SIG-M5 (cell line): ENCODE measurements at regions not wholly inside any gene's neighbourhood (a gene's known extent, or its start where the extent isn't known, plus 50 kb on each side); places are given as distances from the start of the nearest gene placed in this dataset.

Experiments
- DNase-seq: peaks from one replicate; lab custom pipeline; 2025; lab: John Stamatoyannopoulos, UW

- no peak for DNase-seq
Measured at GRCh38 chr3:22942981-22943380, 260.1 kb upstream of the UBE2E2 start.

GRCh38 chr3:22947851-22948250 lies 255.3 kb upstream of the UBE2E2 start:
- DNase-seq, result no peak

DNA sequence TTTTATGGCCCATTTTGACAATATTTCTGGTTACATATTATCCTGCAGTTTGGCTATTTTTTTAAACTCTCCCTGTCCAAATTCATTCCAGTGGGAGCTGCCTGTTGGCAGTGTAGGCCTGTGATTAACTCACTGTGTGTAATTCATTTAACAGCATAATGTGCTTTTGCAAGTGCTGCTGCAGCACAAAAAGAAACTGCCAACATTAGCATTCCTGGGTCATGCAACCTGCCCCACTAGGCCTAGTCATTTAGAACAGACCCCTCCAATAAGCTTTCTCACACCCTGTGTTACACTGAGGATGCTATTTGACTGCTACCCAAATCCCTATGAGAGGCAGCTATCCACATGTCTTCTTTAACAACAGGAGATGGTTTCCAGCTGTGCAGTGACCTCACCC lies 251.2 kb upstream of the UBE2E2 start:
- DNase-seq, result no peak

DNA sequence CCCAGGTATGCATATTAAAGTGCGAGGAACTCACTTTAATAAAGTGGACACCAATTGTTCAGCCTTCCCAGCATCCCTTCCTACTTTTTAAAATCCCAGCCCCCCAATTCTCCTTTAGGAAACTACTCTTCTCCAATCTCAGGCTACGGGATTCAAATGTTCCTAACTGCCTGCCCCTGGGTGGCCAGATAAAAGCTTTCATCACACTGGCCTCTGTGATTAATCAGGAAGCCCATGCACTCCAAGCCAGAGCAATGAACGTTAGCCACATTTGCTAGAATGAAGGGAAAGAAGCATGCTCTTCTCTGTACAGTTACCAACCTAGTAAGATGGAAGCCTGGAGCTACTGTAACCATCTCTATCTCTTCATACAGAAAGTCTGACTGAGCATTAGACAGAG lies 250.3 kb upstream of the UBE2E2 start:
- no peak for DNase-seq

- no peak for DNase-seq
Measured at GRCh38 chr3:22959593-22959992, 243.5 kb upstream of the UBE2E2 start.

GRCh38 chr3:22960105-22960984 lies 242.8 kb upstream of the UBE2E2 start:
- no peak for DNase-seq

- DNase-seq, result no peak
Measured at GRCh38 chr3:22962244-22962643, 240.9 kb upstream of the UBE2E2 start.

- DNase-seq, result no peak
Measured at GRCh38 chr3:22966349-22966748, 236.8 kb upstream of the UBE2E2 start.

DNA sequence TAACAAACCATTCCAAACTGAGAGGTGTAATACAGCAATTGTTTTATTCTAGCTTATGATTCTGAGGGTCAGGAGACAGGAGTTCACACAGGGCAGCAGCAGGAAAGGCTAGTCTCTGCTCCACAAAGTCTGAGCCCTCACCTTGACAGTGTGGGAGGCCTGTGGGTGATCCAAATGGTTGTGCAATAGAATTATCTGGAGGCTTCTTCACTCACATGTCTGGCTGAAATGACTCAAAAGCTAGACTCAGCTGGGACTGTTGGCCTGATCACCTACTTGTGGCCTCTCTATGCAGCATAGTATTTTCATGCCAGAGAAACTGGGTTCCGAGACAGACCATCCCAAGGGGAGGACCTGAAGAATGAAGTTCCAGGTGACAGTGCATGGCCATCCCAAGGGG lies 233.9 kb upstream of the UBE2E2 start:
- no peak for DNase-seq

- DNase-seq, result no peak
Measured at GRCh38 chr3:22971497-22971896, 231.6 kb upstream of the UBE2E2 start.

GRCh38 chr3:22977042-22977441 lies 226.1 kb upstream of the UBE2E2 start:
- DNase-seq, result no peak

DNA sequence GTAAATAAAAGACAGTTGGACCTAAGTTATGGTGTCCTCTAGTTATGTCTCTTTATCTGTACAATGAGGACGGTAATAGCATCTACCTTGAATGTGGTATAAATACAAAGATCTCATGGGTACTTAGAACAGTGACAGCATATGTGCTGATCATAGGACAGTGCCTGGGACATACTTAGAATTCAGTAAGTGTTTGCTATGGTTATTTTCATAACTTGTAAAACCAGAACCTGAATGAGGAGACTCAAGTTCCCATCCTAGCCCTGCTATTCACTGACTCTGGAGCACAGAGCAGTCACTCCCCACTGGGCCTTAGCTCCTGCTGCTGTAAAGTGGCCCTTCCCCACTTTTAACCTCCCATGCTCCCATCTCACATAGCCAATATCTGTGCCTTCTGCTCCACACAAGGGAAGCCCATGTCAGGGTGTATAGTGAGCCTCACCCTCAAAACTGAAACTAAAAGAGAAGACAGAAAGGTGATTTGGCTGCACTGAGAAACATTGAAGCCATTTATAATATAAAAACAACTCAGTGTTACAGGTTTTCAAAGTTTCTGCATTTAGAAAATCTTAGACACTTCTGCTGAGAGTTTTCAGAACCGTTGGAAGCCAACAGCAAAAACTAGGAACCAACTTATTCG lies 225.4 kb upstream of the UBE2E2 start:
- no peak for DNase-seq

DNA sequence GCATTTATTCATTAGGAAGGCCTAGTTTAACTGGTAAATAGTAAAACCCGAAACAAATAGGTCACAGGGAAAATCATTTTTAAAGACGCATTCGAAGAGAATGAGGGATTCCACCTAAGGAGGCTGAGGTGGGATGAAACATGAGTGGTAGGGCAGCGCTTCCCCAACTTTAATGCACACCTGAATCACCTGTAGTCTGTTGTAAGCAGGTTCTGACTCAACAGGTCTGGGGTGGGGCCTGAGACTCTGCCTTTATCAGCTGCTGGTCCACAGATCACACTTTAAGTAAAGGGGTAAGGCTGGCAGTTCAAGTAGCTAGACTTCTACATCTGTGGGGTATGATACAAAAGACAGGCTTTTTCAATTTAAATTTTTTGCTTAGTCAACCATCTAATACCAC lies 223.5 kb upstream of the UBE2E2 start:
- no peak for DNase-seq

DNA sequence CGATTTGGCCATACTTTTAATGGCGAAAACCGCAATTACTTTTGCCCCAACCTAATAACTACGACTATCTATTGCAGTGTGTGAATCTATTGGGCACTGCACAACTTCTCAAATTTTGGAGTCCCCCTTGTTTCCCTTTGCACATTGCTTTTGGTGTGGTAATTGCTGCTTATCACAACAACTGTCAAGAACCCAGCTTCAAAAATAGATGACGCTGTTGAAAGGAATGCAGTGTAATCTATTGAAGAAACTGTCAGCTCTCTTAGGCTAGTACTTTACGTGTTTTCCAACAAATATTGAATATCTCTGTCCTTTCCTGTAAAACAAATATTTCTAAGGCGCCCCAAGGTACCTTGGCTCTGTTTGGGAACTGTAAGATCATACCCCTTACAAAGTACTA lies 222.8 kb upstream of the UBE2E2 start:
- no peak for DNase-seq

DNA sequence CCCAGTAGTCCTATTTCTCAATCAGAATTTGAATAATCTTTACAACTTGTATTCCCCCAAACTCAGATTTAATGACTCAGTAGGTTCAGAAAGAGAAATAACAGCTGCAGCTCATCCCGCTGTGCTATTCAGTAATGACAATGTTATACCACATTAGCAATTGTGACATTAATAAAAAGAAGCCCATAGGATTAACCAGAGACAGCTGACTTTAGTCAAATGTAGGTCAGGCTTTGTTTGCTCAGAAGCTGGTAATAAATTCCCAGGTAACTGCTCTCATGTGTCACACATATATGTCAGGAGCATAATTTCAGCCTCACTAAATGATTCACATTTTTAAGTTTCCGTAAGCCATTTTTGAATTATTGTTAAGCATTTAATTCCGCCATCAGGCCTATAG lies 222.0 kb upstream of the UBE2E2 start:
- DNase-seq, result no peak

DNA sequence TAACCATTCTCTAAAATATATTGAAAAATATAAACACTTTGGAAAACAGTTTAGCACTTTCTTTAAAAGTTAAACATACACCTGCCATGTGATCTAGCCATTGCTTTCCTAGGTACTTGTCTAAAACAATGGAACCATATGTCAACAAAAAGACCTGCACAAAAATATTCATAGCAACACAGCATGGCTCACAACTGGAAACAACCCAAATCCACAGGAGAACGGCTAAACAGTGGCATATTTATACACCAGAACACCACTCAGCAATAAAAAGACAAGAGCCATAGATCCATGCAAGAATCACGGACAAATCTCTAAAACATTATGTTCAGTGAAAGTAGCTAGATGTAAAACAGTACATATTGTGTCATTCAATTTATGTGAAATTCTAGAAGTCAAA lies 221.3 kb upstream of the UBE2E2 start:
- DNase-seq, result no peak

DNA sequence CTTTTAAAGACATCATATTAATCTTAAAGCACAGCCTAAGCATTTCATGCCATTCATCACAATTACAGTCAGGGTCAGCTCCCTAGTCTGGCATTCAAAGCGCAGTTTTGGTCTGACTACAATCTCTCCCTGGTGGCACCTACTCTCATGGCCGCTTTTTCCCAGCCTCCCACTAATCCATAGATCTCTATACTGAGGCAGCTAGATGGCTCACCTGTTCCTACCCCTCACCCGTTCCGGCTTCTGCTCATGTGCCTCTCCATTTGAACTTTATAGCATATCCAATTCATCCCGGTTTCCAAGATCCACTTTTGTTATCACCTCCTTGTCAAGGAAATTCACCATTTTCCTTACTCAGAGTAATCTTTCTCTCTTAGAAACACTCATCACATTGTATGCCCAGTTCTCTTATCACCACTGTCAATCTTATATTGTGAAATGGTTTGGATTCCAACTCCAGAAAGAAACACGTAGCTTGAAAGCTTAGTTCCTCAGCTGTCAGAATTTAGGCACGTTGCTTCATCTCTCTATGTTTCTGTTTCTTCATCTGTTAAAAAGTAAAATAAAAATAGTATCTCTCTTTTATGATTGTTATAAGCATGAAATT lies 220.0 kb upstream of the UBE2E2 start:
- no peak for DNase-seq

- no peak for DNase-seq
Measured at GRCh38 chr3:22986958-22987357, 216.2 kb upstream of the UBE2E2 start.

- no peak for DNase-seq
Measured at GRCh38 chr3:22988566-22988965, 214.6 kb upstream of the UBE2E2 start.

DNA sequence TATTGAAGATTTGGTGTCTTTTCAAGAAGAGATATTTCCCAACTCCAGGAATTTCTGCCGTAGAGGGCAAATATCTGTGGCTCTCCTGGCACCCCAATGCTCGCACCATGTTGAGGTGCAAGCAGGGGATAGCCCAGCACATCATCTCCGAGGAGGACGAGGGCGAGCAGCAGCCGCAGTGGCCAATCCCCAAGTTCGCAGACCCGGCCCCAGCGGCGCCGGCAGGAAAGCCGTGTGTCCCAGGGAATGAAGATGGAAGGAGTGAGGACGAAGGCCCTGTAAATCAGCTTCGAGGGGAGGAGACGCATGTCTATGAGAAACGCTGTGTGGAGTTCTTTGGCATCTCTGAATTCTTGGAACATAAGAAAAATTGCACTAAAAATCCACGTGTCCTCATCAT lies 213.4 kb upstream of the UBE2E2 start:
- no peak for DNase-seq

GRCh38 chr3:22990291-22991200 lies 212.6 kb upstream of the UBE2E2 start:
- DNase-seq, result no peak

DNA sequence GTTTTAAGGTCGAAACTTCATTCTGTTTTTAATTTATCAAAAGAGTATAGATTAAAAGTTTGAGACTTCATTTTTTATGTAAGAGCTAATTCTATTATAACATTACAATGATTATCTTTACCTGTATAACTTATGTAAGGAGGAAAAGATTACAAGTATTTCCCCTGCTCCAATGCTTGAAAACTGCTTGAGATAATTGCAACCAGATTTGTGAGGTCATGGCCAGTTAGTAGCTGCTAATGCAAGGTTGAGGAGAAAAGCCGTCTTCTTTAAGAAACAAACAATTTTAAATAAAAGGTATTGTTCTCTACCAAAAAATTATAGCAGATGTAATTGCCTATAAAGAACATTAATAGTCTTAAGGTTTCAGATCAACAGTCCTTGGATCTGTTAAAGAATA lies 208.3 kb upstream of the UBE2E2 start:
- DNase-seq, result no peak
